Glutamatergic neuron (in vitro differentiated cells): ENCODE measurements at regions not wholly inside any gene's neighbourhood (a gene's known extent, or its start where the extent isn't known, plus 50 kb on each side); places are given as distances from the start of the nearest gene placed in this dataset.
A peak's percentile ranks its signal among the peaks of the same experiment; 100 is the strongest.

Experiments used
- DNase-seq: peaks from one replicate; pipeline ENCODE4 v3.0.0; 2022
- H3K27ac Mint-ChIP-seq: one replicate; pipeline ENCODE4 v1.8.0; 2020; ENCODE audit warnings: mild to moderate bottlenecking, mixed read lengths, inconsistent platforms; ENCODE audit not compliant: unreplicated experiment
- H3K27me3 Mint-ChIP-seq: one replicate; pipeline ENCODE4 v1.8.0; 2020; ENCODE audit warnings: mild to moderate bottlenecking, moderate library complexity, mixed read lengths, inconsistent platforms; ENCODE audit not compliant: unreplicated experiment
- H3K36me3 Mint-ChIP-seq: one replicate; pipeline ENCODE4 v1.8.0; 2020; ENCODE audit warnings: mild to moderate bottlenecking, mixed read lengths, inconsistent platforms; ENCODE audit not compliant: unreplicated experiment
- H3K4me1 Mint-ChIP-seq: one replicate; pipeline ENCODE4 v1.8.0; 2020; ENCODE audit warnings: mild to moderate bottlenecking, low read depth, mixed read lengths, inconsistent platforms; ENCODE audit not compliant: unreplicated experiment
- H3K4me3 Mint-ChIP-seq: one replicate; pipeline ENCODE4 v1.8.0; 2020; ENCODE audit warnings: mild to moderate bottlenecking, mixed read lengths, inconsistent platforms; ENCODE audit not compliant: unreplicated experiment
- H3K9me3 Mint-ChIP-seq: one replicate; pipeline ENCODE4 v1.8.0; 2020; ENCODE audit warnings: mild to moderate bottlenecking, moderate library complexity, mixed read lengths, inconsistent platforms; ENCODE audit not compliant: unreplicated experiment
- CTCF ChIP-seq: fragments of 200-600 bp; sonication (generic); IDR thresholded peaks from one replicate; pipeline ENCODE4 v1.5.0; 2021; ENCODE audit not compliant: partially characterized antibody, unreplicated experiment

- TF ChIP-seq CTCF = no peak
- no peak for DNase-seq
- H3K9me3 Mint-ChIP-seq = no peaks in the 10 kb centered on the region
- H3K4me3 Mint-ChIP-seq = no peak overlapping the region
- no peak overlapping the region for H3K27ac Mint-ChIP-seq
- H3K27me3 Mint-ChIP-seq = peaks cover 2% of the 10 kb centered on the region
- H3K4me1 Mint-ChIP-seq = peaks cover 5% of the 10 kb centered on the region
- H3K36me3 Mint-ChIP-seq = no peaks in the 10 kb centered on the region
These were observed 74.0 kb downstream of the C3orf85 start for GRCh38 chr3:109210501-109210900.

GRCh38 chr3:109211941-109212340, 75.4 kb downstream of the C3orf85 start:
- Mint-ChIP-seq H3K27me3 (peaks cover under 1% of the 10 kb centered on the region), H3K4me3 (no peak overlapping the region), H3K27ac (no peak overlapping the region), H3K4me1 (peaks cover 15% of the 10 kb centered on the region), H3K36me3 (no peaks in the 10 kb centered on the region), H3K9me3 (no peaks in the 10 kb centered on the region)
- no peak for TF ChIP-seq CTCF
- DNase-seq = no peak

GRCh38 chr3:109213321-109213720, 76.8 kb downstream of the C3orf85 start:
- no peak for DNase-seq
- Mint-ChIP-seq H3K4me1 (peaks cover 15% of the 10 kb centered on the region), H3K27ac (peak overlapping the region; percentile 50)

GRCh38 chr3:109224333-109224732, 87.8 kb downstream of the C3orf85 start:
- DNase-seq = no peak
- peaks cover 4% of the 10 kb centered on the region for H3K9me3 Mint-ChIP-seq

More at GRCh38 chr3:109213321-109213720, 76.8 kb downstream of the C3orf85 start:
- Mint-ChIP-seq H3K36me3 (no peaks in the 10 kb centered on the region), H3K9me3 (no peaks in the 10 kb centered on the region), H3K4me3 (no peak overlapping the region), H3K27me3 (no peaks in the 10 kb centered on the region)
- TF ChIP-seq CTCF = no peak

GRCh38 chr3:109225516-109225915, 89.0 kb downstream of the C3orf85 start:
- H3K4me1 Mint-ChIP-seq = peaks cover 25% of the 10 kb centered on the region
- DNase-seq = no peak
- no peak overlapping the region for H3K27ac Mint-ChIP-seq
- no peak overlapping the region for H3K4me3 Mint-ChIP-seq
- no peak for TF ChIP-seq CTCF
- no peaks in the 10 kb centered on the region for H3K36me3 Mint-ChIP-seq
- H3K9me3 Mint-ChIP-seq = peaks cover 2% of the 10 kb centered on the region
- H3K27me3 Mint-ChIP-seq = peaks cover under 1% of the 10 kb centered on the region

More at GRCh38 chr3:109224333-109224732, 87.8 kb downstream of the C3orf85 start:
- peaks cover 17% of the 10 kb centered on the region for H3K4me1 Mint-ChIP-seq
- TF ChIP-seq CTCF = peak; percentile 17
- H3K36me3 Mint-ChIP-seq = peaks cover 3% of the 10 kb centered on the region
- H3K27ac Mint-ChIP-seq = no peak overlapping the region
- peaks cover 3% of the 10 kb centered on the region for H3K27me3 Mint-ChIP-seq
- no peak overlapping the region for H3K4me3 Mint-ChIP-seq
